GM23338 (cell line): ENCODE measurements at regions not wholly inside any gene's neighbourhood (a gene's known extent, or its start where the extent isn't known, plus 50 kb on each side); places are given as distances from the start of the nearest gene placed in this dataset.

Experiments used
- ATAC-seq: fragments of 200-7000 bp; cut with Tn5 transposase; 3 replicates; pipeline ENCODE4 v1.9.1; 2020
- DNase-seq: peaks from one replicate; pipeline ENCODE4 v3.0.0-alpha.2; 2015; ENCODE audit warnings: low spot score
- H2AFZ ChIP-seq: fragments of 200-600 bp; sonication (generic); 2 replicates; pipeline ENCODE4 v1.8.0; 2016; ENCODE audit warnings: antibody characterized with exemption, mild to moderate bottlenecking, moderate library complexity
- H3F3A ChIP-seq: fragments of 200-600 bp; sonication (generic); replicated peaks from 2 replicates; pipeline ENCODE4 v1.8.0; 2017; ENCODE audit warnings: antibody characterized with exemption, mixed run types, low read depth
- H3K27ac ChIP-seq: fragments of 200-600 bp; sonication (generic); 2 replicates; pipeline ENCODE4 v1.6.1; 2016; ENCODE audit warnings: low read depth
- H3K27me3 ChIP-seq: fragments of 200-600 bp; sonication (generic); 2 replicates; pipeline ENCODE4 v1.8.0; 2016; ENCODE audit warnings: mild to moderate bottlenecking, mixed run types, moderate library complexity; ENCODE audit not compliant: insufficient read depth
- H3K36me3 ChIP-seq: fragments of 200-600 bp; sonication (generic); 2 replicates; pipeline ENCODE4 v1.8.0; 2016; ENCODE audit warnings: mild to moderate bottlenecking; ENCODE audit not compliant: insufficient read depth
- H3K4me1 ChIP-seq: fragments of 200-600 bp; sonication (generic); 2 replicates; pipeline ENCODE4 v1.8.0; 2016; ENCODE audit warnings: mild to moderate bottlenecking, moderate library complexity; ENCODE audit not compliant: insufficient read depth
- H3K4me2 ChIP-seq: fragments of 200-600 bp; sonication (generic); 2 replicates; pipeline ENCODE4 v1.7.1; 2017; ENCODE audit warnings: mixed run types
- H3K4me3 ChIP-seq: fragments of 200-600 bp; sonication (generic); 2 replicates; pipeline ENCODE4 v1.6.1; 2016; ENCODE audit warnings: mixed run types
- H3K79me2 ChIP-seq: fragments of 200-600 bp; sonication (generic); replicated peaks from 2 replicates; pipeline ENCODE4 v1.8.0; 2017; ENCODE audit warnings: mild to moderate bottlenecking; ENCODE audit not compliant: insufficient read depth
- H3K9me2 ChIP-seq: fragments of 200-600 bp; sonication (generic); 2 replicates; pipeline ENCODE4 v1.8.0; 2017; ENCODE audit not compliant: insufficient read depth
- H4K20me1 ChIP-seq: fragments of 200-600 bp; sonication (generic); replicated peaks from 2 replicates; pipeline ENCODE4 v1.8.0; 2017; ENCODE audit warnings: mild to moderate bottlenecking; ENCODE audit not compliant: insufficient read depth
- H3K27ac Mint-ChIP-seq: 2 replicates; pipeline ENCODE4 v1.8.0; 2020; ENCODE audit warnings: inconsistent platforms, mild to moderate bottlenecking, moderate library complexity, mixed read lengths
- H3K27me3 Mint-ChIP-seq: 3 replicates; pipeline ENCODE4 v1.8.0; 2022; ENCODE audit warnings: low read depth, mild to moderate bottlenecking, moderate library complexity, mixed read lengths, inconsistent platforms; ENCODE audit not compliant: insufficient read depth, poor library complexity
- H3K36me3 Mint-ChIP-seq: 3 replicates; pipeline ENCODE4 v1.8.0; 2021; ENCODE audit warnings: low read depth, mild to moderate bottlenecking, inconsistent platforms, moderate library complexity, mixed read lengths
- H3K4me1 Mint-ChIP-seq: 3 replicates; pipeline ENCODE4 v1.8.0; 2020; ENCODE audit warnings: mild to moderate bottlenecking, inconsistent platforms, mixed read lengths
- H3K4me3 Mint-ChIP-seq: 3 replicates; pipeline ENCODE4 v1.8.0; 2021; ENCODE audit warnings: moderate library complexity, mild to moderate bottlenecking, inconsistent platforms, mixed read lengths
- H3K9me3 Mint-ChIP-seq: 3 replicates; pipeline ENCODE4 v1.8.0; 2020; ENCODE audit warnings: moderate library complexity, mild to moderate bottlenecking, inconsistent platforms, mixed read lengths
- CREB1 ChIP-seq: fragments of 250-450 bp; sonication (Bioruptor Pico); IDR thresholded peaks from 2 replicates; pipeline ENCODE4 v1.5.0; 2020; ENCODE audit warnings: low read depth, mild to moderate bottlenecking, moderate library complexity
- CTCF ChIP-seq, 2 experiments: fragments of 200-600 bp in 1 of 2; sonication (generic) in 1 of 2; conservative IDR thresholded peaks; 2 replicates each; pipeline versions ENCODE4 v1.5.1 to v1.6.1; 2016 to 2017; ENCODE audit warnings: antibody characterized with exemption in 2 of 2, low read depth in 2 of 2, mild to moderate bottlenecking in 2 of 2, moderate library complexity in 1 of 2
- ETS1 ChIP-seq: IDR thresholded peaks from 2 replicates; pipeline ENCODE4 v1.6.1; 2016; ENCODE audit warnings: antibody characterized with exemption
- EZH2 ChIP-seq: fragments of 200-600 bp; sonication (generic); IDR thresholded peaks from one replicate; pipeline ENCODE4 v1.8.0; 2017; ENCODE audit warnings: antibody characterized with exemption, mild to moderate bottlenecking, low read depth; ENCODE audit not compliant: unreplicated experiment
- EZH2phosphoT487 ChIP-seq: fragments of 200-600 bp; sonication (generic); IDR thresholded peaks from one replicate; pipeline ENCODE4 v1.8.1; 2018; ENCODE audit warnings: antibody characterized with exemption; ENCODE audit not compliant: unreplicated experiment
- JUNB ChIP-seq: IDR thresholded peaks from one replicate; pipeline ENCODE4 v1.6.1; 2016; ENCODE audit warnings: antibody characterized with exemption; ENCODE audit not compliant: unreplicated experiment
- NANOG ChIP-seq: IDR thresholded peaks from 2 replicates; pipeline ENCODE4 v1.6.1; 2016; ENCODE audit warnings: antibody characterized with exemption, borderline replicate concordance
- POLR2AphosphoS5 ChIP-seq: IDR thresholded peaks from 2 replicates; pipeline ENCODE4 v1.6.1; 2016; ENCODE audit warnings: antibody characterized with exemption, low read depth
- REST ChIP-seq: IDR thresholded peaks from one replicate; pipeline ENCODE4 v1.6.1; 2018; ENCODE audit warnings: antibody characterized with exemption; ENCODE audit not compliant: unreplicated experiment
- STAT1 ChIP-seq: IDR thresholded peaks from one replicate; pipeline ENCODE4 v1.6.1; 2016; ENCODE audit warnings: antibody characterized with exemption; ENCODE audit not compliant: unreplicated experiment
- ZNF114 ChIP-seq: fragments of 250-450 bp; sonication (Bioruptor Pico); IDR thresholded peaks from 2 replicates; pipeline ENCODE4 v1.5.0; 2020; ENCODE audit warnings: mild to moderate bottlenecking, moderate library complexity
- ZNF331 ChIP-seq: fragments of 250-450 bp; sonication (Bioruptor Pico); IDR thresholded peaks from 2 replicates; pipeline ENCODE4 v1.5.0; 2020; ENCODE audit warnings: low read depth, mild to moderate bottlenecking, moderate library complexity
- ZNF462 ChIP-seq: fragments of 250-450 bp; sonication (Bioruptor Pico); IDR thresholded peaks from 2 replicates; pipeline ENCODE4 v1.5.0; 2020; ENCODE audit warnings: mild to moderate bottlenecking, moderate library complexity

- TF ChIP-seq EZH2phosphoT487 (no peak), STAT1 (no peak), POLR2AphosphoS5 (no peak), ETS1 (no peak), EZH2 (no peak), ZNF462 (CRISPR knock-in tag) (no peak), JUNB (no peak), CREB1 (CRISPR knock-in tag) (no peak), ZNF114 (CRISPR knock-in tag) (no peak), CTCF (conservative IDR thresholded peaks at IDR 0.05; ENCODE audit: low read depth in 2 of 2) (no peak), NANOG (no peak), REST (no peak), ZNF331 (CRISPR knock-in tag) (no peak)
- no peak overlapping the region for H3K27ac ChIP-seq
- ATAC-seq (no peak), DNase-seq (no peak)
- no peaks in the 10 kb centered on the region for H3F3A ChIP-seq
- Mint-ChIP-seq H3K27me3 (peaks cover 1% of the 10 kb centered on the region), H3K36me3 (no peaks in the 10 kb centered on the region), H3K4me3 (no peak overlapping the region), H3K9me3 (no peaks in the 10 kb centered on the region), H3K4me1 (no peaks in the 10 kb centered on the region), H3K27ac (no peak overlapping the region)
- H2AFZ ChIP-seq, result no peak overlapping the region
- H3K27me3 ChIP-seq, result no peaks in the 10 kb centered on the region
- no peaks in the 10 kb centered on the region for H3K79me2 ChIP-seq
- no peaks in the 10 kb centered on the region for H3K4me1 ChIP-seq
- no peak overlapping the region for H3K4me2 ChIP-seq
- no peaks in the 10 kb centered on the region for H3K36me3 ChIP-seq
- H3K9me2 ChIP-seq, result no peaks in the 10 kb centered on the region
- H3K4me3 ChIP-seq, result no peak overlapping the region
- H4K20me1 ChIP-seq, result no peaks in the 10 kb centered on the region
These were observed 99.2 kb downstream of the DYNAP start for GRCh38 chr18:54690198-54690597.
